Hepatic stellate cell (primary cell): ENCODE measurements at regions not wholly inside any gene's neighbourhood (a gene's known extent, or its start where the extent isn't known, plus 50 kb on each side); places are given as distances from the start of the nearest gene placed in this dataset.
"Not testable (repeated sequence)": the region's sequence is repeated elsewhere in the genome, so short reads cannot be mapped to it uniquely, and the experiment has no call there.

Experiments used
- DNase-seq: peaks from one replicate; pipeline ENCODE4 v3.0.0; 2011; ENCODE audit warnings: low spot score

DNA sequence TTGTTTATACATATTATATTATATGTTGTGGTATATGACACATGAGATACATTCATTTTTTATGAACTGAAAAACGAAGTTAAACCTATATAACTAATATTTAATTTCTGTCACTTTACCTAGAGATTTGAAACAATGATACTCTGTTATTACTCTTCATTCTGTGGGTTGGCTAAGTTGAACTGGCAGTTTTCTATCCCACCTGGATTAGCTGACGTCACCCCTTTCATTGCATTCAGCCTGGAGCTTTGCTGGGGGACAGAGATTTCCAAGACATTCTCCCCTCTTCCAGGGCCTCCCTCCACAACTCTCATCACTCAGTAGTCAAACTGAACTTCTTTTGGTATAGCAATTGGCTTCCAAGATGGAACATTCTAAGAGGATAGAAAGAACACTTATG is 309.2 kb upstream of the SATB1 start:
- no peak for DNase-seq

GRCh38 chr3:18732474-18732873 is 307.3 kb upstream of the SATB1 start:
- no peak for DNase-seq

- no peak for DNase-seq
These were observed 305.4 kb upstream of the SATB1 start for GRCh38 chr3:18730491-18730890.

- no peak for DNase-seq
These were observed 304.5 kb upstream of the SATB1 start for GRCh38 chr3:18729671-18730070.

DNA sequence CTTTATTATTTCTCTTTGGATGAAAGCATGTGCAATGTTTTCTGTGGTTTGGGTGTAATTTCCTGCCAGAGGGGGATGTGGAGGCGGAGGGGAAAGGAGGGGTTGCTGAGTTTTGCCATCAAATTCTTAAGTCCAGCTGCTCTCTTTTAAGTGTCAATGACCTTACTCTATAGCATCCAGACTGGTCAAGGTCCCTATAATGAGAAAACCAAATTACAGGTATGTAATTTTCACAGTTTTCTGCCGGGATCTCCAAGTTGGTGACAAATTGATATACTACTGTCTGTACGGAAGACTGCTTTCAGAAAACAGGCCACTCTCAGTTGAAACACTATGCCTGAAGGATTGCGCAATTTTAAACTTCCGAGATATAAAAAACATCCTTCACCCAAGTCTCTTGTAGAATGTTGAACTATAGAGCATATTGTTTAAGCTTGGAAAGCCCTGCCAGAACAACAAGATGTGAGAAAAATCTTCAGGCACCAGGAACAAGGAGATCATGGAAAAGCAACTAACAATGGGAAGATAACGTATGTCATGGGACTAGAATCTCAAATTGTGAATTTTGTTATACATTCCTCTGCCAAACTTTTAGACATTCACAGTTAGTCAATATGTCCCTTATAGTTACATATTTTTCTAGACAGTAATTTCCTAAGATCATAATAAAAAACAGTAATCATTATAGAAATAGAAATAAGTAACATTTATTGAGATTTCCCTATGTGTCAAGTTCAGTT is 300.7 kb upstream of the SATB1 start:
- DNase-seq = no peak

DNA sequence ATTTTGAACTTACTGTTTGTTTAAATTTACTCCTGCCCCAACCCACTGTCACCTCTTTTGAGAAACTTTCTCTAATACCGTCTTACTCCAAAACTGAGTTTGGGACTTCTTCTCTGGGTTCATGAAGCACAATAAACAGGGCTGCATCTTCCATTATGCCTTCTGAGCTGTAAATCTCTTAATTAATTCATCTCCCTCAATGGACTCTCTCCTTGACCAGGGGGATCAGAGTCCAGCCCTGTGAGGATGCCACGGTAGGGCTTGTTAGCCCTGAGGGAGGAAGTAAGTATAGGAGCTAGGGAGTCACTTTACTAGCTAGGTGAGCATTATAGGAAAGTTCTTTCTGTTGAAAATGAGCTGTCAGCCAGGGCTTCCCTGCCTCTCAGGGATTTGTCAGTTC is 299.3 kb upstream of the SATB1 start:
- DNase-seq = no peak

DNA sequence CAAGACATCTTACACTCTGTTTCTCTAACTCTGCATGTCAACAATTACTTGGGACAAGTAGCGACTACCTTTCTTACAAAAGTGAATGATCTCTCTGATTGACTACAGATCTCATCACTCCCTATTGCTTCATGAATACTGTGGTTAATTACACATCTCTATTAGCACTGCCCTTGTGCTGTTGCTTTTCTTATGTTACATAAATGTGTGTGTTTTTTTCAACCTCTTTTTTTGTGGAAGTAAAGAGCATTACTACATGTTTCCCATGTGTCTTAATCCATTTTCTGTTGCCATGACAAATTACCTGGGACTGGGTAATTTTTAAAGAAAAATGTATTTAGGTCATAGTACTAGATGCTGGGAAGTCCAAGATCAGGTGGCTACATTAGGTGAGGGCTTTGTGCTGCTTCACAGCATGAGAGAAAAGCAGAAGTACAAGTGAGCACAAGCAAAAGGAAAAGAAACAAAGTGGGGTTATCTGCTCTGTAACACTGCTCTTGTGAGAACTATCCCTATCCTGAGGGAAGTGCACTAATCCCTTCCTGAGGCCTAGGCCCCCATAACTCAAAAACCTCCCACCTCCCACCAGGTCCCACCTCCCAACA is 298.2 kb upstream of the SATB1 start:
- DNase-seq = no peak

GRCh38 chr3:18720543-18720942 is 295.4 kb upstream of the SATB1 start:
- DNase-seq = no peak

DNA sequence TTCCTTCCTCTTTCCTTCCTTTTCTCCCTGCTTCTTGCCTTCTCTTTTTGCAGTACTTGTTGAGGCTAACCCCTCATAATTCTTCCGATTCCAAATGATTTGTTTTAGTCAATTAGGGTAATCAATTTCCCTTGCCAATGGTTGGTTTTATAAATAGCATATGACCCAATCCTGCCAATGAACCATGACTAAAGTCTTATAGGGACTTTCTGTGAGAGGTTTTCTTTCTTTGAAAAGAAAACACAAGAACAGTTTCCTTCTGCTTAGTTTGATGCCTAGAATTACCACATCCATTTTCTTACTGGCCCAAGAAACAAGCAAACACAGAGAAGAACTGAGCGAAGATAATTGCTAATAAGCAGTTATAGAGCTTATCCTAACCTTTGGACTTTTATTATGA is 292.5 kb upstream of the SATB1 start:
- no peak for DNase-seq

- no peak for DNase-seq
These were observed 291.7 kb upstream of the SATB1 start for GRCh38 chr3:18716821-18717220.

DNA sequence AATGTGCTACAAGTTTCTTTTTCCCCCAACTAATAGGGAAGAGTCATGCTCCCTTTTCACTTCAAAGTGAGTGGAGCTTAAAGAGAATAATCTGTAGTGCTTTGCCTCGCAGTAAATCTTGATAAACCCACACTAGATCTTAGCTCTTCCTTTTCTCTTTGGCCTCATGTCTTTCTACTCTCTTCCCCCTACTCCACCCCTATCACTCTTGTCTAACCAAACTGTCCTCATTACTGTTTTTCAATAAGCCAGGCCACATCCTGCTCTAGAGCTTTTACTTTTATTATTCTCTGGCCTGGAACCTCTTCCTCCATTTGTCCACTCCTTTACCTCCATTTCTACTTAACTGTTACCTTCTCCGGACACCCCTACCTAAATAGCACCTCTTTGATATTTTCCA is 291.0 kb upstream of the SATB1 start:
- no peak for DNase-seq

DNA sequence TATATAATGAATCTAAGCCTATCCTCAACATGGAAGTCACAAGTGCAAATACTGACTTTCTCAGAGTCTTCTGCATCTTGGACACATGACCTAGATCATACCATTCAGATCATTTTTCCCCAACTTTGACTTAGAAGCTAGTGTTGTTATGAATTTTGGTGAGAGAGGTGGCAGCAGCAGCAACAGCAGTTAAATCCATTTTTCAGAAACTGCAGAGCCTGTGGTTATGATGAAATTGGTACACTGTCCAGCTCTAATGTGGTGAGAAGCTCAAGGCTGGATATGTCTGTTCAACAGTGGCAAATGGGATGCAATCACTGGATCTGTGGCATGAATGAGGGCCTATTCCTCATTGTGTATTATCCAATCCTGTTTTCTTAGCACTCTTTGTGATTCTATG is 290.1 kb upstream of the SATB1 start:
- DNase-seq = no peak

GRCh38 chr3:18713577-18713951 is 288.4 kb upstream of the SATB1 start:
- no peak for DNase-seq

DNA sequence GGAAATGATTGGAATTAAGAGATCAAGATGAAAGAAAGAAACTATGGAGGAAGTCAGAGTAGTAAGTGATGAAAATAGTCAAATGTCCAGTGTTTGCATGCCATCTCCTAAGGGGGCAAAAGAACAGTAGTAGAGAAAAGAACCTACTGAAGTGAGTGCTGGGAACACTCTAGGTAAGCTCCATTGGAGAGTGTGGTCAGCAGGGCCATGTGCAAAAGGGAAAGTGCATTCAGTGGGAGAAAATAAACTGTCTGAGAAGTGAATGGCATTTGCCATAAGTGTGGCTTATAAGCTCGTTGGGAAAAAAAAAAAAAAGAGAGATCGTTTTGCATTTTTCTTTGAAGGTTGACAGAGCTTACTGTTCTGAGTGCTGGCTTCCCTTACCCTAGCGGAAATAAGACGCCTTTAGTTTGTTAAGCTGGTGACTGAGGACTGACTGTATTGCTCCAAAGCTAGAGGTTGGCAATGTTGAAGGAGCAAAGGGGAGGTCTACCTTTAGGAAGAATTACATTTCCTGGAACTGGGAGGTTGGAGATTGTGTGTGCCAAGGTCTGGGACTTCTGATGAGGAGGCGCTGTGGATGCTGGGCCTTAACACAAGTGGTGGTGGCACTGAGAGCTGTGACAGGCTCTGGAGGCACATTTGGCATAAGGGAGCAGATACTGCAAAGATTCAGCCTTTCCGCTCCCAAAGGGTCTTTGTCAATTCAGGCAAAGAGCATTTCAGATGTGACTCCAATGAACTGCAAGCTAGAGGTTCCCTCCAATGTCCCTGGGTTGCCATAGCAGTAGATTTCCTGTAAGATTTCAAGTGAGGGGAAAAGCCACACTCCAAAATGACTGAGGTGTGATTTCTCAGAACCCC is 287.8 kb upstream of the SATB1 start:
- DNase-seq = no peak

GRCh38 chr3:18704326-18704725 is 279.2 kb upstream of the SATB1 start:
- no peak for DNase-seq

DNA sequence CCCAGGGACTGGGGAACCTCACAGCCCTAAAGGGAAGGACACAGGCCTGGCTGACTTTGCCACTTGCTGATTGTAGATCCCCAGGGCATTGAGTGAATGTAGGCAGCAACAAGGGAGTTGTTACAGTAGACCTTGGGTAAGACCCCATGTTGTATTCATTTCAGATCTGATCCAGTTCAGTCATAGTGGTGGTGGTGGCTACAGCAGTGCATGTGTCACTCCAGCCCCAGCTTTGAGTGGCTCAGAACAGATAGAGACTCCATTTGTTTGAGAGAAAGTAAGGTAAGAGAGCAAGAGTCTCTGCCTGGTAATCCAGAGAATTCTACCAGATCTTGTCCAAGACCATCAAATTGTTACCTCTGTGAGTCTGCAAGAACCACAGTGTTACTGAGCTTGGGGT is 278.7 kb upstream of the SATB1 start:
- DNase-seq = no peak

DNA sequence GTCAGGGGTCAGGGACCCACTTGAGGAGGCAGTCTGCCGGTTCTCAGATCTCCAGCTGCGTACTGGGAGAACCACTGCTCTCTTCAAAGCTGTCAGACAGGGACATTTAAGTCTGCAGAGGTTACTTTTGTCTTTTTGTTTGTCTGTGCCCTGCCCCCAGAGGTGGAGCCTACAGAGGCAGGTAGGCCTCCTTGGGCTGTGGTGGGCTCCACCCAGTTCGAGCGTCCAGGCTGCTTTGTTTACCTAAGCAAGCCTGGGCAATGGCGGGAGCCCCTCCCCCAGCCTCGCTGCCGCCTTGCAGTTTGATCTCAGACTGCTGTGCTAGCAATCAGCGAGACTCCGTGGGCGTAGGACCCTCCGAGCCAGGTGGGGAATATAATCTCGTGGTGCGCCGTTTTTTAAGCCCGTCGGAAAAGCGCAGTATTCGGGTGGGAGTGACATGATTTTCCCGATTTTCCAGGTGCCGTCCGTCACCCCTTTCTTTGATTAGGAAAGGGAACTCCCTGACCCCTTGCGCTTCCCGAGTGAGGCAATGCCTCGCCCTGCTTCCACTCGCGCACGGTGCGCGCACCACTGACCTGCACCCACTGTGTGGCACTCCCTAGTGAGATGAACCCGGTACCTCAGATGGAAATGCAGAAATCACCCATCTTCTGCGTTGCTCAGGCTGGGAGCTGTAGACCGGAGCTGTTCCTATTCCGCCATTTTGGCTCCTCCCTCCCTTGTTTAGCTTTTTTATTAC is 268.6 kb upstream of the SATB1 start:
- DNase-seq = not testable (repeated sequence)

DNA sequence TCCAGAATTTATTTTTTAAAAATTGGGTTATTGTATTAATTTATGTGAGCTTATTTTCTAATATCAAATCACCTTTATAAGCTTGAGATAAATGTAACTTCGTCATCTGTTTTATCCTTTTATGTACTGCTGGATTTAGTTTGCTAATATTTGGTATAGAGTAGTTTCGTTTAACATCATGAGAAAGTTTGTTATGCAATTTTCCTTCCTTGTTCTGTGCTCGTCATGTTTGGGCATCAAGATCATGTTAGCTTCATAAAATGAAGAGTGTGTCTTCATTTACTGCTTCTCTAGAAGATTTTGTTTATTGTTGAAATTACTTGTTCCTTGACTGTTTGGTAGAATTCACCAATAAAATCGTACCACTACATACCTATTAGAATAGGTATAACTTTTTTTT is 262.1 kb upstream of the SATB1 start:
- DNase-seq = no peak

DNA sequence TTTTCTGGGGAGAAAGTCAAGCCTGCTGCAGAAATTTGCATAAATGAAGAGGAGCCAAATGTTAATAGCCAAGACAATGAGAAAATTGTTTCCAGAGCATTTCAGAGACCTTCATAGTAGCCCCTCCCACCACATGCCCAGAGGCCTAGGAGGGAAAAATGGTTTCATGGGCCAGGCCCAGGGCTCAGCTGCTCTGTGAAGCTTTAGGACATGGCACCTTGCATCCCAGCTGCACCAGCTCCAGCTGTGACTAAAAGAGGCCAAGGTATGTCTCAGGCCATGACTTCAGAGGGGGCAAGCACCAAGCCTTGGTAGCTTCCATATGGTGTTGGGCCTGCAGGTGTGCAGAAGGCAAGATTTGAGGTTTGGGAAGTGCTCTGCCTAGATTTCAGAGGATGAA is 258.8 kb upstream of the SATB1 start:
- no peak for DNase-seq

- no peak for DNase-seq
These were observed 256.7 kb upstream of the SATB1 start for GRCh38 chr3:18681818-18682345.

DNA sequence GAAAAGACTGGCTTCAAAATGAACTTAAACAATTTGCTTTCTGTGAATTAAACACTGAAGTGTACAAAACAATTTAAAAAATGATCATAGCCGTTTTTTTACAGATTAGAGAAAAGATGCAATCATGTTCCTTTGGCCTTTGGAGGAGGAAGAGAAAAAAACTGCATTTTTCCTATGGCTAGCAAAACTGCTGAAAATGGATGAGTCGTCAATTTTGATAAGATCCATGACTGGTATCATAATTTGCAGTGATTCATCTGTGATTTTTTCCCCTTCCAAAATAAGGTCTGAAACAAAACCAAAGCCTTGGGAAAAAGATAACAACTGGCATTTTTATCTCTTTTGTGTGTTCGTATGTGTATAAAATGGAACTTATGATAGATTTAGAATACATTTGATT is 255.6 kb upstream of the SATB1 start:
- no peak for DNase-seq

GRCh38 chr3:18679238-18679637 is 254.1 kb upstream of the SATB1 start:
- DNase-seq = no peak
